B cell (primary cell): ENCODE measurements at regions not wholly inside any gene's neighbourhood (a gene's known extent, or its start where the extent isn't known, plus 50 kb on each side); places are given as distances from the start of the nearest gene placed in this dataset.

ENCODE experiments used
- ATAC-seq: fragments of 200-7000 bp; cut with Tn5 transposase; one replicate; pipeline ENCODE4 v1.10.0; 2021; ENCODE audit warnings: low read depth, mild to moderate bottlenecking, moderate number of reproducible peaks, moderate library complexity
- CTCF ChIA-PET: fragments of 350-600 bp; sonication (Branson Sonifier 250); formaldehyde crosslinking; loops from one replicate; lab custom pipeline; 2021; ENCODE audit warnings: antibody characterized with exemption, inconsistent platforms; lab: Charles Lee
- POLR2A ChIA-PET: fragments of 350-600 bp; sonication (Branson Sonifier 250); formaldehyde crosslinking; loops from one replicate; lab custom pipeline; 2021; ENCODE audit warnings: antibody characterized with exemption; lab: Charles Lee
- DNase-seq: peaks from one replicate; pipeline ENCODE4 v3.0.0; 2013
- H2AFZ ChIP-seq: 2 replicates; pipeline ENCODE4 v1.6.1; 2012; ENCODE audit warnings: mild to moderate bottlenecking, low read depth, low read length; ENCODE audit not compliant: insufficient read depth, poor library complexity, severe bottlenecking
- H3K27ac ChIP-seq, 2 donors: 1 replicate in 1 of 2; 2 replicates in 1 of 2; pipeline ENCODE4 v1.5.1; 2012 to 2013; ENCODE audit warnings: low read length in 2 of 2, mild to moderate bottlenecking in 2 of 2, moderate library complexity in 1 of 2
- H3K27me3 ChIP-seq, 4 experiments: fragments of 200-600 bp in 1 of 4; sonication (generic) in 1 of 4; replicated peaks in 1 of 4; 1 replicate in 2 of 4; 2 replicates in 2 of 4; pipeline versions ENCODE4 v1.6.1 to v1.7.0; 2013 to 2016; ENCODE audit warnings: low read length in 3 of 4, mild to moderate bottlenecking in 2 of 4, mixed read lengths in 1 of 4, moderate library complexity in 1 of 4; ENCODE audit not compliant: insufficient read depth in 4 of 4, control insufficient read depth in 3 of 4; ENCODE audit errors: control extremely low read depth in 1 of 4
- H3K36me3 ChIP-seq, 2 experiments: replicated peaks in 1 of 2; 1 replicate in 1 of 2; 2 replicates in 1 of 2; pipeline versions ENCODE4 v1.6.1 to v1.7.1; 2013; ENCODE audit warnings: low read length in 1 of 2; ENCODE audit not compliant: insufficient read depth in 2 of 2, control insufficient read depth in 1 of 2; ENCODE audit errors: control extremely low read depth in 1 of 2, extremely low read depth in 1 of 2
- H3K4me1 ChIP-seq, 2 donors: fragments of 200-600 bp in 1 of 2; sonication (generic) in 1 of 2; 1 replicate in 1 of 2; 2 replicates in 1 of 2; pipeline versions ENCODE4 v1.5.1 to v1.6.1; 2013 to 2017; ENCODE audit warnings: low read length in 2 of 2; ENCODE audit not compliant: control insufficient read depth in 2 of 2, insufficient read depth in 2 of 2
- H3K4me2 ChIP-seq: replicated peaks from 2 replicates; pipeline ENCODE3; 2012; ENCODE audit warnings: mild to moderate bottlenecking, low read depth, low read length; ENCODE audit not compliant: poor library complexity, severe bottlenecking
- H3K4me3 ChIP-seq, 5 experiments: fragments of 200-600 bp in 1 of 5; sonication (generic) in 1 of 5; 1 replicate in 3 of 5; 2 replicates in 2 of 5; pipeline versions ENCODE4 v1.5.1 to v1.7.0; 2011 to 2016; ENCODE audit warnings: low read length in 4 of 5, mild to moderate bottlenecking in 4 of 5, low read depth in 2 of 5, control low read depth in 1 of 5, moderate library complexity in 1 of 5; ENCODE audit not compliant: insufficient read depth in 1 of 5; ENCODE audit errors: control extremely low read depth in 1 of 5, extremely low read depth in 1 of 5
- H3K79me2 ChIP-seq: fragments of 200-600 bp; sonication (generic); one replicate; pipeline ENCODE4 v1.6.0; 2016; ENCODE audit warnings: low read length; ENCODE audit not compliant: control insufficient read depth, insufficient read depth
- H3K9ac ChIP-seq: fragments of 200-600 bp; sonication (generic); 2 replicates; pipeline ENCODE4 v1.6.1; 2017; ENCODE audit warnings: mild to moderate bottlenecking, low read length, moderate library complexity
- H3K9me3 ChIP-seq, 3 donors: one replicate each; pipeline versions ENCODE4 v1.6.1 to v1.7.1; 2013; ENCODE audit warnings: low read length in 2 of 3; ENCODE audit not compliant: control insufficient read depth in 2 of 3, insufficient read depth in 1 of 3; ENCODE audit errors: control extremely low read depth in 1 of 3
- H4K20me1 ChIP-seq: 2 replicates; pipeline ENCODE4 v1.6.0; 2012; ENCODE audit warnings: mild to moderate bottlenecking, low read length; ENCODE audit not compliant: insufficient read depth, control insufficient read depth, poor library complexity, severe bottlenecking
- H3K27ac Mint-ChIP-seq: one replicate; pipeline ENCODE4 v1.8.0; 2021; ENCODE audit warnings: mixed read lengths
- H3K27me3 Mint-ChIP-seq: one replicate; pipeline ENCODE4 v1.8.0; 2021; ENCODE audit warnings: mixed read lengths
- H3K4me1 Mint-ChIP-seq: one replicate; pipeline ENCODE4 v1.8.0; 2021; ENCODE audit warnings: mixed read lengths
- H3K4me3 Mint-ChIP-seq: one replicate; pipeline ENCODE4 v1.8.0; 2021; ENCODE audit warnings: mixed read lengths
- H3K9me3 Mint-ChIP-seq: one replicate; pipeline ENCODE4 v1.8.0; 2022; ENCODE audit warnings: mixed read lengths; ENCODE audit not compliant: insufficient read depth
- EZH2 ChIP-seq: IDR thresholded peaks from 2 replicates; pipeline ENCODE4 v1.6.1; 2012; ENCODE audit warnings: borderline replicate concordance, low read depth, mild to moderate bottlenecking, moderate library complexity, low read length; ENCODE audit not compliant: insufficient read depth, poor library complexity, severe bottlenecking
- WGBS: methylation state at CpG from one replicate; pipeline ENCODE4 v1.1.5; 2013; ENCODE audit warnings: missing lambda C conversion rate; ENCODE audit not compliant: insufficient coverage; 5-methylcytosine and 5-hydroxymethylcytosine counted together
- intact Hi-C: fragments of 100-400 bp; cut with micrococcal nuclease; formaldehyde crosslinking; loops from one replicate; pipeline ENCODE4 v1.10.0; 2022
- TF ChIP-seq, protein P1 (sequence below): fragments of 200-600 bp; IDR thresholded peaks from one replicate; pipeline ENCODE4 v1.8.0; 2022; ENCODE audit warnings: antibody characterized with exemption, mild to moderate bottlenecking

DNA sequence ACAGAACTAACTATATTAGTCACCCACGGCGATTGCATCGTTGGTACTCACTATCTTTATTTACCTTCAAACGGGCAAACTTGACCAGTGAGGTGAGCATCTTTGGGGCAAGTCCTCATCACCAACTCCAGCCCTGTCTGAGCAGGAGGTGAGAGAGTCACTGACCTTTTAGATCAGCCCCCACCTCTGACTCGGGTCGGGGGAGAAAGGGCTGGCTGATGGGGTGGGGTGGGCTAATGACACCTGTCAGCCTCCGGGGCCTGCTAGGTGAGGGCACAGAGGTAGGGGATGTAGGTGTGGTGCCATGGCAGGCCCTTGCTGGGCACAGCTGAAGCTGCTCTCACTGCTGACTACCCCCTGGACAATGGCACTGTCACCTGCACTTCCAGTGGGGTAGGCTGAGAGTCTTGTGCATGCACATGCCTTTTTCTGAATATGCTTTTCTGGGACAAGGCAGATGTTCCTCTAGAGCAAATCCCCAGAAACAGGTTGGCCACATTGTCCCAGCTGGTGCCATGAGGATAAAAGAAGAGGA is 359.5 kb upstream of the MKI67 start:
- Histone ChIP-seq H3K4me3 (no peak overlapping the region), H2AFZ (no peak overlapping the region), H3K27ac (no peak overlapping the region), H3K36me3 (no peaks in the 10 kb centered on the region), H3K4me1 (no peaks in the 10 kb centered on the region), H3K9me3 (peaks cover 0 to 14% (median 0%) of the 10 kb centered on the region in 3 donors), H3K79me2 (no peaks in the 10 kb centered on the region), H3K4me2 (no peak overlapping the region), H4K20me1 (no peaks in the 10 kb centered on the region), H3K27me3 (no peaks in the 10 kb centered on the region), H3K9ac (no peak overlapping the region)
- ChIA-PET POLR2A (no interaction called here), CTCF (no interaction called here)
- 92% methylated on average over 6 of the region's 7 CpGs for WGBS
- intact Hi-C loops: no loop called here
- ATAC-seq: no peak
- Mint-ChIP-seq H3K4me3 (no peak overlapping the region), H3K9me3 (no peaks in the 10 kb centered on the region), H3K27me3 (no peaks in the 10 kb centered on the region), H3K4me1 (no peaks in the 10 kb centered on the region), H3K27ac (no peak overlapping the region)
- no peak for TF ChIP-seq EZH2
- TF ChIP-seq, protein P1, sequence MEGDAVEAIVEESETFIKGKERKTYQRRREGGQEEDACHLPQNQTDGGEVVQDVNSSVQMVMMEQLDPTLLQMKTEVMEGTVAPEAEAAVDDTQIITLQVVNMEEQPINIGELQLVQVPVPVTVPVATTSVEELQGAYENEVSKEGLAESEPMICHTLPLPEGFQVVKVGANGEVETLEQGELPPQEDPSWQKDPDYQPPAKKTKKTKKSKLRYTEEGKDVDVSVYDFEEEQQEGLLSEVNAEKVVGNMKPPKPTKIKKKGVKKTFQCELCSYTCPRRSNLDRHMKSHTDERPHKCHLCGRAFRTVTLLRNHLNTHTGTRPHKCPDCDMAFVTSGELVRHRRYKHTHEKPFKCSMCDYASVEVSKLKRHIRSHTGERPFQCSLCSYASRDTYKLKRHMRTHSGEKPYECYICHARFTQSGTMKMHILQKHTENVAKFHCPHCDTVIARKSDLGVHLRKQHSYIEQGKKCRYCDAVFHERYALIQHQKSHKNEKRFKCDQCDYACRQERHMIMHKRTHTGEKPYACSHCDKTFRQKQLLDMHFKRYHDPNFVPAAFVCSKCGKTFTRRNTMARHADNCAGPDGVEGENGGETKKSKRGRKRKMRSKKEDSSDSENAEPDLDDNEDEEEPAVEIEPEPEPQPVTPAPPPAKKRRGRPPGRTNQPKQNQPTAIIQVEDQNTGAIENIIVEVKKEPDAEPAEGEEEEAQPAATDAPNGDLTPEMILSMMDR: no peak
- no peak for DNase-seq

DNA sequence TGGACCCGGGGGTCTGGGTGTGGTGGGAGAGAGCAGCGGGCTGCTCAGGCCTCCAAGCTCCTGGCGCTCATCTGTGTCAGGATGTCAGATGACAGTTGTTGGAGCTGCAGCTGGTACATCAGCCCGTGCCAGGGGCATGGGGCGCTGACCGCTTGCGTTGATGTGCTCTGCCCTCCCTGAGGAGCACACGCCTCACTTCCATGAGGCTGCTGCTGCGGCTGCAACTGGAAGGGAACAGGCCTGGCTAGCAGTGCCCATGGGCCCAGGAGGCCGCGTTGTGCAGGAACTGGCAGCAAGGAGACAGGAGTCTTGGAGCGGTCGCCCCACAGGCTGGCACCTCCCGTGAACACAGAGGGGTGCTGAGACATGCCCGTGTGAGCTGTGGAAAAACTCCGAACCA is 361.3 kb upstream of the MKI67 start:
- Histone ChIP-seq H3K4me3 (no peak overlapping the region), H3K4me1 (no peaks in the 10 kb centered on the region), H3K9me3 (peaks cover 0 to 20% (median 0%) of the 10 kb centered on the region in 3 donors), H3K79me2 (no peaks in the 10 kb centered on the region), H3K27ac (no peak overlapping the region), H3K4me2 (no peak overlapping the region), H2AFZ (no peak overlapping the region), H3K36me3 (no peaks in the 10 kb centered on the region), H3K9ac (no peak overlapping the region), H3K27me3 (no peaks in the 10 kb centered on the region), H4K20me1 (no peaks in the 10 kb centered on the region)
- TF ChIP-seq, protein P1: no peak
- TF ChIP-seq EZH2: no peak
- Mint-ChIP-seq H3K27me3 (no peaks in the 10 kb centered on the region), H3K27ac (no peak overlapping the region), H3K9me3 (no peaks in the 10 kb centered on the region), H3K4me3 (no peak overlapping the region), H3K4me1 (no peaks in the 10 kb centered on the region)
- 87% methylated on average over 16 of the region's 16 CpGs for WGBS
- intact Hi-C loops: no loop called here
- CTCF ChIA-PET: no interaction called here
- ATAC-seq: no peak
- POLR2A ChIA-PET: no interaction called here
- no peak for DNase-seq
